Suprapubic skin (tissue), 4 donors: ENCODE measurements at regions not wholly inside any gene's neighbourhood (a gene's known extent, or its start where the extent isn't known, plus 50 kb on each side); places are given as distances from the start of the nearest gene placed in this dataset.

Experiments
- DNase-seq, 2 donors: peaks; one replicate each; pipeline ENCODE4 v3.0.0-alpha.2; 2019; ENCODE audit warnings: low spot score in 2 of 2
- H3K27ac ChIP-seq: fragments of 200-600 bp; sonication (generic); one replicate; pipeline ENCODE4 v1.5.1; 2019
- H3K27me3 ChIP-seq: fragments of 200-600 bp; sonication (generic); one replicate; pipeline ENCODE4 v1.5.1; 2019
- H3K36me3 ChIP-seq: fragments of 200-600 bp; sonication (generic); one replicate; pipeline ENCODE4 v1.5.1; 2019
- H3K4me1 ChIP-seq: fragments of 200-600 bp; sonication (generic); one replicate; pipeline ENCODE4 v1.5.1; 2019
- H3K4me3 ChIP-seq: fragments of 200-600 bp; sonication (generic); one replicate; pipeline ENCODE4 v1.5.1; 2019; ENCODE audit warnings: mild to moderate bottlenecking
- H3K9me3 ChIP-seq: fragments of 200-600 bp; sonication (generic); one replicate; pipeline ENCODE4 v1.5.1; 2019
- CTCF ChIP-seq, 2 donors: fragments of 200-600 bp in 1 of 2; fragments of 450-650 bp in 1 of 2; sonication (generic) in 1 of 2; IDR thresholded peaks; one replicate each; pipeline ENCODE4 v1.5.1; 2016 to 2019; ENCODE audit warnings: antibody characterized with exemption in 2 of 2, mild to moderate bottlenecking in 1 of 2, moderate library complexity in 1 of 2
- EP300 ChIP-seq: sonication (generic); formaldehyde crosslinking; IDR thresholded peaks from one replicate; pipeline ENCODE4 v1.6.1; 2017; ENCODE audit warnings: antibody characterized with exemption
- POLR2A ChIP-seq, 2 donors: fragments of 450-650 bp; IDR thresholded peaks; one replicate each; pipeline ENCODE4 v1.6.1; 2017; ENCODE audit warnings: antibody characterized with exemption in 2 of 2, mild to moderate bottlenecking in 2 of 2, moderate library complexity in 2 of 2
- POLR2AphosphoS5 ChIP-seq, 3 donors: sonication (generic); formaldehyde crosslinking; IDR thresholded peaks; one replicate each; pipeline ENCODE4 v1.6.1; 2017; ENCODE audit warnings: antibody characterized with exemption in 3 of 3
- WGBS: methylation state at CpG from one replicate; pipeline ENCODE4 v1.1.5; 2018; 5-methylcytosine and 5-hydroxymethylcytosine counted together

- 83% methylated on average over 4 of the region's 4 CpGs for WGBS
- no peaks in the 10 kb centered on the region for H3K36me3 ChIP-seq
- H3K27ac ChIP-seq = peak overlapping the region; percentile 60
- no peaks in the 10 kb centered on the region for H3K27me3 ChIP-seq
- H3K4me3 ChIP-seq = no peak overlapping the region
- TF ChIP-seq POLR2A (IDR thresholded peaks at IDR 0.05) (no peak), POLR2AphosphoS5 (IDR thresholded peaks at IDR 0.05) (no peak), EP300 (no peak), CTCF (IDR thresholded peaks at IDR 0.05) (no peak)
- H3K9me3 ChIP-seq = no peaks in the 10 kb centered on the region
- DNase-seq = no peak
- peaks cover 29% of the 10 kb centered on the region for H3K4me1 ChIP-seq
These were observed 496.4 kb downstream of the FOXO1 start for GRCh38 chr13:40170091-40170490.

GRCh38 chr13:40170982-40171381, 495.5 kb downstream of the FOXO1 start:
- DNase-seq = no peak
- peaks cover 29% of the 10 kb centered on the region for H3K4me1 ChIP-seq
- no peak overlapping the region for H3K4me3 ChIP-seq
- 90% methylated on average over 3 of the region's 3 CpGs for WGBS
- H3K27me3 ChIP-seq = no peaks in the 10 kb centered on the region
- no peaks in the 10 kb centered on the region for H3K36me3 ChIP-seq
- H3K9me3 ChIP-seq = no peaks in the 10 kb centered on the region
- no peak overlapping the region for H3K27ac ChIP-seq
- TF ChIP-seq CTCF (IDR thresholded peaks at IDR 0.05) (no peak), POLR2AphosphoS5 (IDR thresholded peaks at IDR 0.05) (no peak), EP300 (no peak), POLR2A (IDR thresholded peaks at IDR 0.05) (no peak)

GRCh38 chr13:40171566-40171965, 494.9 kb downstream of the FOXO1 start:
- Histone ChIP-seq H3K4me3 (no peak overlapping the region), H3K27ac (peak overlapping the region; percentile 29), H3K36me3 (no peaks in the 10 kb centered on the region), H3K9me3 (no peaks in the 10 kb centered on the region), H3K27me3 (no peaks in the 10 kb centered on the region), H3K4me1 (peaks cover 29% of the 10 kb centered on the region)
- WGBS = 94% methylated on average over 2 of the region's 2 CpGs
- no peak for DNase-seq
- no peak for TF ChIP-seq POLR2AphosphoS5 (IDR thresholded peaks at IDR 0.05)
- no peak for TF ChIP-seq CTCF (IDR thresholded peaks at IDR 0.05)
- TF ChIP-seq EP300 = no peak
- no peak for TF ChIP-seq POLR2A (IDR thresholded peaks at IDR 0.05)

GRCh38 chr13:40172149-40172591, 494.3 kb downstream of the FOXO1 start:
- 38% methylated on average over 14 of the region's 32 CpGs for WGBS
- Histone ChIP-seq H3K9me3 (no peaks in the 10 kb centered on the region), H3K4me1 (peaks cover 29% of the 10 kb centered on the region), H3K36me3 (no peaks in the 10 kb centered on the region), H3K27ac (peak overlapping the region; percentile 29), H3K27me3 (no peaks in the 10 kb centered on the region), H3K4me3 (peak overlapping the region; percentile 33)
- no peak for TF ChIP-seq POLR2AphosphoS5 (IDR thresholded peaks at IDR 0.05)
- TF ChIP-seq POLR2A (IDR thresholded peaks at IDR 0.05) = no peak
- TF ChIP-seq EP300 = no peak
- TF ChIP-seq CTCF (IDR thresholded peaks at IDR 0.05) = no peak
- DNase-seq = no peak

- TF ChIP-seq POLR2AphosphoS5 (IDR thresholded peaks at IDR 0.05) = no peak
- no peak for TF ChIP-seq POLR2A (IDR thresholded peaks at IDR 0.05)
- TF ChIP-seq EP300 = no peak
- TF ChIP-seq CTCF (IDR thresholded peaks at IDR 0.05) = no peak
- Histone ChIP-seq H3K4me3 (no peak overlapping the region), H3K4me1 (peaks cover 29% of the 10 kb centered on the region), H3K27ac (no peak overlapping the region), H3K27me3 (no peaks in the 10 kb centered on the region), H3K9me3 (no peaks in the 10 kb centered on the region), H3K36me3 (no peaks in the 10 kb centered on the region)
- DNase-seq = no peak
- WGBS = 69% methylated on average over 7 of the region's 7 CpGs
These were observed 493.6 kb downstream of the FOXO1 start for GRCh38 chr13:40172878-40173277.
